Fibroblast of lung (primary cell): ENCODE measurements at regions not wholly inside any gene's neighbourhood (a gene's known extent, or its start where the extent isn't known, plus 50 kb on each side); places are given as distances from the start of the nearest gene placed in this dataset.
A peak's percentile ranks its signal among the peaks of the same experiment; 100 is the strongest.

Experiments
- DNase-seq, 2 donors: peaks; one replicate each; pipeline versions ENCODE4 v3.0.0 to v3.0.0-alpha.2; 2010; ENCODE audit warnings: low read depth in 2 of 2
- H2AFZ ChIP-seq: 2 replicates; pipeline ENCODE4 v1.5.1; 2012; ENCODE audit warnings: low read length, control low read depth, inconsistent platforms
- H3K27ac ChIP-seq: 2 replicates; pipeline ENCODE4 v1.5.1; 2011; ENCODE audit warnings: low read length, control low read depth; ENCODE audit not compliant: insufficient read depth
- H3K27me3 ChIP-seq: 2 replicates; pipeline ENCODE4 v1.5.1; 2011; ENCODE audit warnings: mild to moderate bottlenecking, low read length; ENCODE audit not compliant: control insufficient read depth, insufficient read depth
- H3K36me3 ChIP-seq: 2 replicates; pipeline ENCODE4 v1.5.1; 2011; ENCODE audit warnings: low read length; ENCODE audit not compliant: control insufficient read depth, insufficient read depth
- H3K4me1 ChIP-seq: 2 replicates; pipeline ENCODE4 v1.5.1; 2011; ENCODE audit warnings: low read length; ENCODE audit not compliant: control insufficient read depth, insufficient read depth; ENCODE audit errors: extremely low read depth
- H3K4me2 ChIP-seq: 2 replicates; pipeline ENCODE4 v1.5.1; 2011; ENCODE audit warnings: low read length, control low read depth; ENCODE audit not compliant: insufficient read depth; ENCODE audit errors: extremely low read depth
- H3K4me3 ChIP-seq, 4 experiments: fragments of 200-600 bp in 1 of 4; sonication (generic) in 1 of 4; replicated peaks in 1 of 4; 2 replicates each; pipeline ENCODE4 v1.5.1; 2011 to 2016; ENCODE audit warnings: low read length in 4 of 4, low read depth in 3 of 4, mild to moderate bottlenecking in 3 of 4, control low read depth in 2 of 4, inconsistent platforms in 1 of 4, mixed read lengths in 1 of 4; ENCODE audit not compliant: insufficient read depth in 1 of 4; ENCODE audit errors: control extremely low read depth in 1 of 4
- H3K79me2 ChIP-seq: 2 replicates; pipeline ENCODE4 v1.5.1; 2012; ENCODE audit warnings: mild to moderate bottlenecking, low read length, inconsistent platforms; ENCODE audit not compliant: control insufficient read depth, insufficient read depth
- H3K9ac ChIP-seq: 2 replicates; pipeline ENCODE4 v1.5.1; 2011; ENCODE audit warnings: mild to moderate bottlenecking, low read length, control low read depth; ENCODE audit not compliant: insufficient read depth
- H3K9me3 ChIP-seq: 2 replicates; pipeline ENCODE4 v1.5.1; 2012; ENCODE audit warnings: low read depth, low read length; ENCODE audit not compliant: control insufficient read depth, insufficient read depth
- H4K20me1 ChIP-seq: 2 replicates; pipeline ENCODE4 v1.5.1; 2011; ENCODE audit warnings: low read length; ENCODE audit not compliant: control insufficient read depth, insufficient read depth; ENCODE audit errors: extremely low read depth
- EZH2 ChIP-seq: IDR thresholded peaks from 2 replicates; pipeline ENCODE4 v1.5.1; 2012; ENCODE audit warnings: low read length, control low read depth, mild to moderate bottlenecking; ENCODE audit errors: missing control alignments
- TF ChIP-seq, protein P1 (sequence below), 2 donors: IDR thresholded peaks in 1 of 2; conservative IDR thresholded peaks in 1 of 2; 1 replicate in 1 of 2; 2 replicates in 1 of 2; pipeline ENCODE4 v1.5.1; 2011 to 2012; ENCODE audit warnings: low read length in 2 of 2, control low read depth in 1 of 2, inconsistent platforms in 1 of 2, low read depth in 1 of 2, mild to moderate bottlenecking in 1 of 2

- no peaks in the 10 kb centered on the region for H4K20me1 ChIP-seq
- H3K9ac ChIP-seq, result no peak overlapping the region
- H3K9me3 ChIP-seq, result no peaks in the 10 kb centered on the region
- H3K4me3 ChIP-seq, result no peak overlapping the region
- H3K4me2 ChIP-seq, result no peak overlapping the region
- H3K27me3 ChIP-seq, result no peaks in the 10 kb centered on the region
- no peaks in the 10 kb centered on the region for H3K36me3 ChIP-seq
- no peaks in the 10 kb centered on the region for H3K4me1 ChIP-seq
- H3K79me2 ChIP-seq, result no peaks in the 10 kb centered on the region
- no peak overlapping the region for H2AFZ ChIP-seq
- TF ChIP-seq EZH2, result no peak
- TF ChIP-seq, protein P1, sequence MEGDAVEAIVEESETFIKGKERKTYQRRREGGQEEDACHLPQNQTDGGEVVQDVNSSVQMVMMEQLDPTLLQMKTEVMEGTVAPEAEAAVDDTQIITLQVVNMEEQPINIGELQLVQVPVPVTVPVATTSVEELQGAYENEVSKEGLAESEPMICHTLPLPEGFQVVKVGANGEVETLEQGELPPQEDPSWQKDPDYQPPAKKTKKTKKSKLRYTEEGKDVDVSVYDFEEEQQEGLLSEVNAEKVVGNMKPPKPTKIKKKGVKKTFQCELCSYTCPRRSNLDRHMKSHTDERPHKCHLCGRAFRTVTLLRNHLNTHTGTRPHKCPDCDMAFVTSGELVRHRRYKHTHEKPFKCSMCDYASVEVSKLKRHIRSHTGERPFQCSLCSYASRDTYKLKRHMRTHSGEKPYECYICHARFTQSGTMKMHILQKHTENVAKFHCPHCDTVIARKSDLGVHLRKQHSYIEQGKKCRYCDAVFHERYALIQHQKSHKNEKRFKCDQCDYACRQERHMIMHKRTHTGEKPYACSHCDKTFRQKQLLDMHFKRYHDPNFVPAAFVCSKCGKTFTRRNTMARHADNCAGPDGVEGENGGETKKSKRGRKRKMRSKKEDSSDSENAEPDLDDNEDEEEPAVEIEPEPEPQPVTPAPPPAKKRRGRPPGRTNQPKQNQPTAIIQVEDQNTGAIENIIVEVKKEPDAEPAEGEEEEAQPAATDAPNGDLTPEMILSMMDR (conservative IDR thresholded peaks at IDR 0.05 in 1 of 2, IDR thresholded peaks at IDR 0.05 in 1 of 2; ENCODE audit: low read depth in 1 of 2, low read length in 2 of 2), result no peak
- DNase-seq, result no peak
- no peak overlapping the region for H3K27ac ChIP-seq
Measured at GRCh38 chr6:19377722-19378121, 459.4 kb upstream of the ID4 start.

DNA sequence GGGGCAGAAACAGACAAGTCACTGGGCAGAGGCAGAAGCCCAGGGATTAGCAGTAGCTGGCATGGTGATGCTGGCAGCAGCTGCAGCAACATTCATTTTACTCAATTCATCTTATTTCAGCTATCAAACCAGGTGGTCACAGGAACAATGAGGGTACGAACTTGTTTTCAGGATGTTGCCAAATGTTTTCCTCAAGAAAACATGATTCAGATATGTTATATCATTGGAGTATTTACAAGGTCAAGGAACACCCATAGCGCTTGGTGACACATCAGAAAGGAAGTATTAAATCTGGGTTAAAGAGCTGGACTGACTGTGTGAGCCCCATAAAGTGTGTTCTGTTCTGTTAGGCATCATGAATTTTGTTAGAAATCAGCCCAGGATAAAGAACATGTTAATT, 456.9 kb upstream of the ID4 start:
- TF ChIP-seq EZH2, result no peak
- TF ChIP-seq, protein P1 (conservative IDR thresholded peaks at IDR 0.05 in 1 of 2, IDR thresholded peaks at IDR 0.05 in 1 of 2; ENCODE audit: low read depth in 1 of 2, low read length in 2 of 2), result no peak
- no peaks in the 10 kb centered on the region for H3K79me2 ChIP-seq
- no peaks in the 10 kb centered on the region for H3K36me3 ChIP-seq
- no peak overlapping the region for H3K9ac ChIP-seq
- H3K4me3 ChIP-seq, result no peak overlapping the region
- H2AFZ ChIP-seq, result no peak overlapping the region
- peak; percentile 23 to 61 for DNase-seq
- H3K27ac ChIP-seq, result no peak overlapping the region
- H4K20me1 ChIP-seq, result no peaks in the 10 kb centered on the region
- H3K9me3 ChIP-seq, result no peaks in the 10 kb centered on the region
- H3K27me3 ChIP-seq, result no peaks in the 10 kb centered on the region
- no peaks in the 10 kb centered on the region for H3K4me1 ChIP-seq
- H3K4me2 ChIP-seq, result no peak overlapping the region

DNA sequence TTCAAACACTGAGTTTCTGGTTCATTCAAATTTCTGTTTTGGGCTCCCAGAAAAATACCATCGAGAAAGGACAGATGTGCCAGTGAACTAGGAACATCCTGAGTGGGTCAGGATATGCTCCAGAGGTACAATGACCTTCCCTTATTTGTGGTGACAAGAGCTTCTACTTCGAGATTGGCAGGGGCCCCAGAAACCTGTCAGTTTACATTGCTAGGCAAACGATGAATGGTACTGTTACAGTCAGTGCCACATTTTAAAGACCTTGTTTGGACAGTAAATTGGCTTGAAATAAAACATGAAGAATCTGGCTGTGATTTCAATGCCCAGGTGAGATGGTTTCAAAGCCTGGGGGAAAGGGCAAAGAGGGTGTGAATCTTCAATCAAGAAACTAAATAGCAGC, 454.5 kb upstream of the ID4 start:
- no peak overlapping the region for H3K4me3 ChIP-seq
- no peak for DNase-seq
- no peak overlapping the region for H3K27ac ChIP-seq
- H3K9me3 ChIP-seq, result no peaks in the 10 kb centered on the region
- H3K27me3 ChIP-seq, result no peaks in the 10 kb centered on the region
- no peak overlapping the region for H3K4me2 ChIP-seq
- no peaks in the 10 kb centered on the region for H3K79me2 ChIP-seq
- no peaks in the 10 kb centered on the region for H3K4me1 ChIP-seq
- no peaks in the 10 kb centered on the region for H3K36me3 ChIP-seq
- H2AFZ ChIP-seq, result no peak overlapping the region
- H3K9ac ChIP-seq, result no peak overlapping the region
- H4K20me1 ChIP-seq, result no peaks in the 10 kb centered on the region
- TF ChIP-seq, protein P1 (conservative IDR thresholded peaks at IDR 0.05 in 1 of 2, IDR thresholded peaks at IDR 0.05 in 1 of 2; ENCODE audit: low read depth in 1 of 2, low read length in 2 of 2), result no peak
- TF ChIP-seq EZH2, result no peak
